ENCODE measurements at regions not wholly inside any gene's neighbourhood (a gene's known extent, or its start where the extent isn't known, plus 50 kb on each side); places are given as distances from the start of the nearest gene placed in this dataset.
A peak's percentile ranks its signal among the peaks of the same experiment; 100 is the strongest.

- Histone ChIP-seq H3K36me3 (no peaks in the 10 kb centered on the region), H3K27ac (no peak overlapping the region), H3K4me3 (no peak overlapping the region), H3K27me3 (no peaks in the 10 kb centered on the region), H3K4me1 (no peaks in the 10 kb centered on the region), H3K9me3 (no peaks in the 10 kb centered on the region)
- DNase-seq: peak in 1 of 3 donors; percentile 9
- no peak for TF ChIP-seq POLR2A (IDR thresholded peaks at IDR 0.05)
- TF ChIP-seq CTCF (IDR thresholded peaks at IDR 0.05): no peak
These were observed 295.9 kb upstream of the HDAC4 start for GRCh38 chr2:239696559-239697207.

- H3K9me3 ChIP-seq: no peaks in the 10 kb centered on the region
- no peaks in the 10 kb centered on the region for H3K4me1 ChIP-seq
- DNase-seq: no peak
- TF ChIP-seq POLR2A (IDR thresholded peaks at IDR 0.05) (no peak), CTCF (IDR thresholded peaks at IDR 0.05) (no peak)
- H3K27ac ChIP-seq: no peak overlapping the region
- no peaks in the 10 kb centered on the region for H3K27me3 ChIP-seq
- H3K4me3 ChIP-seq: no peak overlapping the region
- H3K36me3 ChIP-seq: no peaks in the 10 kb centered on the region
These were observed 295.0 kb upstream of the HDAC4 start for GRCh38 chr2:239695728-239696240.

GRCh38 chr2:239695106-239695727 lies 294.4 kb upstream of the HDAC4 start:
- H3K27ac ChIP-seq: no peak overlapping the region
- H3K27me3 ChIP-seq: no peaks in the 10 kb centered on the region
- H3K4me3 ChIP-seq: no peak overlapping the region
- H3K4me1 ChIP-seq: no peaks in the 10 kb centered on the region
- peak in 1 of 3 donors; percentile 5 for DNase-seq
- no peaks in the 10 kb centered on the region for H3K36me3 ChIP-seq
- H3K9me3 ChIP-seq: no peaks in the 10 kb centered on the region
- TF ChIP-seq CTCF (IDR thresholded peaks at IDR 0.05) (no peak), POLR2A (IDR thresholded peaks at IDR 0.05) (no peak)

- DNase-seq: peak in 1 of 3 donors; percentile 18
- no peaks in the 10 kb centered on the region for H3K27me3 ChIP-seq
- H3K36me3 ChIP-seq: no peaks in the 10 kb centered on the region
- TF ChIP-seq CTCF (IDR thresholded peaks at IDR 0.05): no peak
- no peak overlapping the region for H3K4me3 ChIP-seq
- no peaks in the 10 kb centered on the region for H3K4me1 ChIP-seq
- H3K27ac ChIP-seq: no peak overlapping the region
- H3K9me3 ChIP-seq: no peaks in the 10 kb centered on the region
These were observed 293.7 kb upstream of the HDAC4 start for GRCh38 chr2:239694487-239694886.

GRCh38 chr2:239693761-239694415 lies 293.1 kb upstream of the HDAC4 start:
- H3K4me1 ChIP-seq: no peaks in the 10 kb centered on the region
- DNase-seq: peak in 2 of 3 donors; percentile 12 to 26
- H3K36me3 ChIP-seq: no peaks in the 10 kb centered on the region
- H3K27ac ChIP-seq: no peak overlapping the region
- H3K9me3 ChIP-seq: no peaks in the 10 kb centered on the region
- no peaks in the 10 kb centered on the region for H3K27me3 ChIP-seq
- TF ChIP-seq CTCF (IDR thresholded peaks at IDR 0.05) (no peak), POLR2A (IDR thresholded peaks at IDR 0.05) (no peak)
- H3K4me3 ChIP-seq: no peak overlapping the region
